SHP77 treated with DMSO at 0.1 percent for 48 hours (cell line): ENCODE measurements at regions not wholly inside any gene's neighbourhood (a gene's known extent, or its start where the extent isn't known, plus 50 kb on each side); places are given as distances from the start of the nearest gene placed in this dataset.

Experiments used
- DNase-seq: peaks from one replicate; lab custom pipeline; 2025; lab: John Stamatoyannopoulos, UW

DNA sequence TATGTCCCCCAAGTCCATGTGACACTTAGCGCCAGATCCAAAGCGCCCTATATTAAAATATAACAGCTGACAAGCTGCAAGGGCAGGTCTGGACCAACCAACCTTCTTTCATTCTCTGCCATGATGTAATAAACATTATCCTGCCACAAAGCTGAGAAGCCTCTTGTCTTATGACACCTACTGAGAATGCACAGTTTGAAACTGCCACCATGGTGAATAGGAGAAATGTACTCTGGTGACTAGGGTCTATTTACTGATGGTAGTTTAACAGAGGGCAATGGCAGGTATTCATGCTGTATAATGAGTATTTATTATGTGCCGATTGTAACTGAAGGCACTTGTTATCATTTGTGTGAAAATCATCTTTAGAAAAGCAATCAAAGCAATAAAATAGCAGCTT lies 634.0 kb downstream of the OTOL1 start:
- no peak for DNase-seq

DNA sequence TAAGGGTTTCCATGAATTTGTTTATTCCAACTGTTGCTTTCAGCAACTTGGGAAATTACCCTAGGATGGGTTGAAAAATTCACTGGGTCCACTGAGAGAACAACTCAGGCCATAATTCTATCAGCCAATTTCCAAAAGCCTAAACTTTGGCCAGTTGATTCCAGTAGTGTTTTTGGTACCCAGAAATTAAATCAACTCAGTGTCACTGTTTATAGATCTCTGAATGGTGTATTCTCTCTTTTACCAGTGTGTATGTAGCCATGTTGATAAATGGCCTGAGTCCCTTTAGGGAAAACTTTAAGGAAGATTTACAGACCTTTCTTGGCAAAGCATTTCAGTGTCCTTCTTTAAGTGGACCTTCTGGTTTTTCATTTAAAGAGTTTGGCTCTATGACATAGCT lies 636.4 kb downstream of the OTOL1 start:
- DNase-seq = no peak

GRCh38 chr3:162134571-162134970 lies 638.0 kb downstream of the OTOL1 start:
- no peak for DNase-seq

- DNase-seq = no peak
Measured at GRCh38 chr3:162136136-162136535, 639.5 kb downstream of the OTOL1 start.

DNA sequence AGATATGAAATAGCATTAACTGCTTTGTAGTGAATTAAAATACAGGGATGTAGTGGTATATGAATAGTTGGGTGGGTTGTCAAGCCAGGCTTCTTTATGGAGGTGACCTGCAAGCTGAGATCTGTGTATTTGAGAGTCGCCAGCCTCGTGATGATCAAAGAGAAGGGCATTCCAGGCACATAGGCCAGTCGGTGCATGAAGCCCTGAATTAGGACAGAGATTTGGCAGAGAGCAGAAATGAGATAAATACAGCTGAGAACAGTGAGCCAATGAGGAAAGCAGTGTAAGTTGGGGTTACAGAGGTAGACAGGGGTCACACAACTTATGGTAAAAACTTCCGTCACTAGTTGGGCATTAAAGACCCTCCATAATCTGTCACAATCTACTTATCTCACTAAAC lies 641.9 kb downstream of the OTOL1 start:
- DNase-seq = no peak

DNA sequence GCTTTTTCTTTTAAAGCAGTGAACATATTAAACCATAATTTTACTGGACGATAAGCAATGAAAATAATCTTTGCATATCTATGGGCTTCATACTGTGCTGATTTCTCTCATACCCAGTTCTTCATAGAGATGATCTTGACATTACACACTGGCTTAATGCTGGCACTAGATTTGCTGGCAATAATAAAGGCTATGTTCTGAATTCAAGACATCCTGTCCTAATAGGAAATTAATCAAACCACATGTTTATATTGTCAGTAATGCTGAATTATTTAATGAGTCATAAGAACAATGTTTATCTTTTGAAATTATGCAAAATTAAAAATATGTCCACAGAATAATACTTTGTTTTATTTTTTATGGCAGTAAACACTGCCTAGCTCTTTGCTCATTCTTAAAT lies 643.2 kb downstream of the OTOL1 start:
- no peak for DNase-seq

GRCh38 chr3:162141272-162141791 lies 644.7 kb downstream of the OTOL1 start:
- DNase-seq = no peak

- DNase-seq = no peak
Measured at GRCh38 chr3:162142511-162142910, 645.9 kb downstream of the OTOL1 start.

GRCh38 chr3:162143180-162143579 lies 646.6 kb downstream of the OTOL1 start:
- DNase-seq = no peak

DNA sequence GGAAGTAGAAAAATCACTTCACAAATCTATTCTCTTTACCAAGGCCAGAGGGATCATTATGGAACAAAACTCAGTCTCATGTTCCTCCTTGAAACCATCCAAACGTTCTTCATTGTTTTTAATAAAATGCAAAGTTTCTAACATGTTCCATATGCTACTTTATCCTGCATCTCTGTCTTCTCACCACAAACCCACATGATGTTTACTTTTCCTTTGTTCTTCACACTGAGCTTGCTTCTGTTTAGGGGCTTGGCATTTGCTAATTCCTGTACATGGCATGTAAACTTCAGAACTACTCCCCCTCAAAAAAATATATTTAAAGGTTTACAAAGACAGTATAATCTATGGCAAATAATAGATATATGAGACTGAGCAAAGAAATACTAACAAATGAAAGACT lies 651.4 kb downstream of the OTOL1 start:
- DNase-seq = no peak

- DNase-seq = no peak
Measured at GRCh38 chr3:162150790-162151189, 654.2 kb downstream of the OTOL1 start.

- no peak for DNase-seq
Measured at GRCh38 chr3:162152636-162153035, 656.0 kb downstream of the OTOL1 start.

- no peak for DNase-seq
Measured at GRCh38 chr3:162161595-162161994, 665.0 kb downstream of the OTOL1 start.

GRCh38 chr3:162165346-162165745 lies 668.7 kb downstream of the OTOL1 start:
- DNase-seq = no peak

DNA sequence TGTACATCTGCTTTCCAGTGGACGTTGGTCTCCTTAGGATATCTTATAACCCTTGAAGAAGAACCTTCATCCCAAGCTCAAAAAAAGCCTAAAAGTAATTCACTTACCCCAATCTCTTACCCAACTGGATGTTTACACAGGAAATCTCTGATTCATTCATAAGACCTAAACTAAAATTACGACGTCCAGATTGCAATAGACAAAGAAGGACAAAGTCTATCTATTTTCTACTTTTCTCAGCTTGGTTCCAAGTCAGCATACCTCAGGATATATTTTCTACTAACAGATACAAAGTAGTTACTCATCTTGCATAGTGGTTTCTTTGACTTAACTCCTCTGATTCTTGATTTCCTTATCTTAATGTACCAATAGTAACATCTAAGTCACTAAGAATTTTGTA lies 669.9 kb downstream of the OTOL1 start:
- DNase-seq = no peak

DNA sequence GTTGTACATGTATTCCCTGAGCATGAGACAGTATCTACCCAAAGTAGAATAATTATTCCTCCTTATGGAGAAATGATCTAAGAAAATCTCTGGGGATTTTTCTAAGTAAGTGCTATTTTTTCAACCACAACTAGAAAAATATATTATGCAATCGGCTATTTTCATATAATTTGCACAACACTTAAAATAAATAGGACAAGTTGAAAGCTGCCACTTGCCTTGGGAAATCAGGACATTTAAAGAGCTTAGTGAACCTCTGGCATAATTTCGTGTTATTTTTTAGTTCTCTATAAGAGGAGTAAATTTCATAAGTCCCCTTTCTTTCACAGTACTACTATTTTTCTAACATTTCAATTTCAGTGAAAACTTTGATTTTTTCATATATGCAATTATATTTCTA lies 672.1 kb downstream of the OTOL1 start:
- no peak for DNase-seq

- DNase-seq = no peak
Measured at GRCh38 chr3:162170581-162170980, 674.0 kb downstream of the OTOL1 start.

- DNase-seq = no peak
Measured at GRCh38 chr3:162171970-162172369, 675.4 kb downstream of the OTOL1 start.

- DNase-seq = no peak
Measured at GRCh38 chr3:162175145-162175544, 678.5 kb downstream of the OTOL1 start.

DNA sequence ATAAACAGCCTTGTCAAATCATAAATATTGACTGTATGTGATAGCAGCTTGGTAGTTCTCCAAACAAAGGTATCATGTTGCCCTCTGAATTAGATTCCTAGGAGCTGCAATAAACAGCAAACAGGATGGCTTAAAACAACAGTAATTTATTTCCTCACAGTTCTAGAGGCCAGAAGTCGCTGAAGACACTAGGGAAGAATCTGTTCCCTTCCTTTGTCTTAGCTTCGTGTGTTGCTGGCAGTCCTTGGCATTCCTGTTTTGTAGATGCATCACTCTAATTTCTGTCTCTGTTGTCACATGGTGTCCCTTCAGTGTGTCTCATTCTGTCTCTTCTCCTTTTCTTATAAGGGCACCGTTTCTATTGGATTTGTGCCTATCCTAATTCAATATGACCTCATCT lies 679.3 kb downstream of the OTOL1 start:
- DNase-seq = no peak

- no peak for DNase-seq
Measured at GRCh38 chr3:162183440-162183839, 686.8 kb downstream of the OTOL1 start.

GRCh38 chr3:162192340-162193029 lies 695.9 kb downstream of the OTOL1 start:
- DNase-seq = no peak

DNA sequence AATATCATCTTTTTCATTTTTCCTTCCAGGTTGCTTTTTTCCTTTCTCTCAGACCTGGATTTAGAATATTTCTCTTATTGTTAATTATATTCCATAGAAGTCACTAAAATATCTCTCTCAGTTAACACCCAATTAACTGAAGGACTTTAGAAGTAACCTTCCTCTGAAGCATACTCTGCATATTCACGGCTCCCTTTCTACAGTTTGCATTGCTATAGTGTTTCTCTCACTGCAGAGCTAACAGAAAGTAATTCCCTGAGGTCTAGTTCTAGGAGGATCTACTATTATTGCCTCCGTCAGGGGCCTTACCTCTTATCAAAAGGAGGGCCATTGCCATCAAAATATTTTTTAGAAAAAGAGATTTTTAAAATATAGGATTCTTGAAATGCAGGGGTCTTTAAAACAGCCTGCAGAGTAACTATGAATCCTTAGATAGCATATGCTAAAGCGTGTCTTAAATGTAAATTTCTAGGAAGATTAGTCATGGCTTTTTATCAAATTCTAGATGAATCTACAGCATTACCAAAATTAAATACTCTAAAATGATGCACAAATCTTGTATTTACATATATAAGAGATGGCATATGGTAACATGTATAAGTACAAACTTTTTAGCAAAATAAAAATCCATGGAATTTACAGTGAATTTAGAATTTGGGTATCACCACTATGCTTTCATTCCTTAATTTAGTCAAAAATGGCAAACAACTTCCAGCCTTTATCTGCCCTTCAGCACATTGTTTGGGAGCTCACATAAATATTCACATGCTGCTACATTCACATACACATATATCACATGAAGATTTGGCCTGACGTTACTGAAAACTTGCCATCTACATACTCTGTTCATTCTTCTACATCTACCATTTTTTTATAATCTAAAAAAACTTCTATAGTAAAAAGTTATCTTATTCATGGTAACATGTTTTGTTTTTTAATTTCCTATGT lies 696.8 kb downstream of the OTOL1 start:
- no peak for DNase-seq
